IMR-90 (cell line): ENCODE measurements at regions not wholly inside any gene's neighbourhood (a gene's known extent, or its start where the extent isn't known, plus 50 kb on each side); places are given as distances from the start of the nearest gene placed in this dataset.

Source experiments
- ATAC-seq: fragments of 200-7000 bp; cut with Tn5 transposase; 2 replicates; pipeline ENCODE4 v1.9.1; 2020; ENCODE audit warnings: low read depth, mild to moderate bottlenecking, moderate library complexity
- BruUV-seq: library from RNA; stranded (reverse); fragments of 400-500 nt; replicated peaks from 2 replicates; lab custom pipeline; 2021; lab: Mats Ljungman, UMichigan
- CTCF ChIA-PET: fragments of 300-600 bp; formaldehyde crosslinking; extraction: SDS; loops from one replicate; lab custom pipeline; 2021; ENCODE audit warnings: antibody characterized with exemption; lab: Yijun Ruan, JAX
- POLR2A ChIA-PET: fragments of 300-600 bp; sonication (Branson Sonifier 250); formaldehyde crosslinking; loops from one replicate; lab custom pipeline; 2022; ENCODE audit warnings: antibody characterized with exemption; ENCODE audit not compliant: unreplicated experiment; lab: Charles Lee
- DNase-seq: peaks from one replicate; pipeline ENCODE4 v3.0.0; 2013
- H2AFZ ChIP-seq: replicated peaks from 2 replicates; pipeline ENCODE3; 2013; ENCODE audit warnings: low read length, mild to moderate bottlenecking; ENCODE audit not compliant: poor library complexity
- H2AK5ac ChIP-seq: 2 replicates; pipeline ENCODE4 v1.6.1; 2013; ENCODE audit warnings: low read depth, low read length, inconsistent platforms
- H2AK9ac ChIP-seq: replicated peaks from 2 replicates; pipeline ENCODE3; 2013; ENCODE audit warnings: mild to moderate bottlenecking, low read depth, low read length, moderate library complexity; ENCODE audit not compliant: poor library complexity
- H2BK120ac ChIP-seq: 2 replicates; pipeline ENCODE4 v1.6.1; 2013; ENCODE audit warnings: low read depth, low read length, inconsistent platforms
- H2BK15ac ChIP-seq: 3 replicates; pipeline ENCODE4 v1.6.1; 2013; ENCODE audit warnings: low read depth, low read length, inconsistent platforms
- H2BK20ac ChIP-seq: 2 replicates; pipeline ENCODE4 v1.6.1; 2013; ENCODE audit warnings: low read depth, mild to moderate bottlenecking, inconsistent platforms, low read length, moderate library complexity
- H2BK5ac ChIP-seq: 2 replicates; pipeline ENCODE4 v1.6.1; 2013; ENCODE audit warnings: mild to moderate bottlenecking, low read depth, low read length, inconsistent platforms; ENCODE audit not compliant: poor library complexity, severe bottlenecking
- H3K14ac ChIP-seq: replicated peaks from 2 replicates; pipeline ENCODE4 v1.6.1; 2013; ENCODE audit warnings: low read depth, low read length, inconsistent platforms
- H3K18ac ChIP-seq: 2 replicates; pipeline ENCODE4 v1.6.1; 2013; ENCODE audit warnings: low read depth, low read length, control low read depth
- H3K23ac ChIP-seq: 2 replicates; pipeline ENCODE4 v1.6.1; 2013; ENCODE audit warnings: low read depth, low read length, inconsistent platforms
- H3K27ac ChIP-seq: 2 replicates; pipeline ENCODE4 v1.5.1; 2013; ENCODE audit warnings: mild to moderate bottlenecking, control low read depth, low read length; ENCODE audit not compliant: insufficient read depth
- H3K27me3 ChIP-seq: 2 replicates; pipeline ENCODE4 v1.6.1; 2013; ENCODE audit warnings: low read length; ENCODE audit not compliant: control insufficient read depth, insufficient read depth
- H3K36me3 ChIP-seq: 2 replicates; pipeline ENCODE4 v1.6.1; 2013; ENCODE audit warnings: low read length, mixed read lengths; ENCODE audit not compliant: control insufficient read depth, insufficient read depth
- H3K4ac ChIP-seq: 2 replicates; pipeline ENCODE4 v1.6.1; 2013; ENCODE audit warnings: low read depth, low read length, inconsistent platforms
- H3K4me1 ChIP-seq: 2 replicates; pipeline ENCODE4 v1.6.1; 2013; ENCODE audit warnings: low read length, mixed read lengths; ENCODE audit not compliant: control insufficient read depth, insufficient read depth
- H3K4me2 ChIP-seq: 2 replicates; pipeline ENCODE4 v1.6.1; 2013; ENCODE audit warnings: low read depth, mild to moderate bottlenecking, control low read depth, low read length, moderate library complexity
- H3K4me3 ChIP-seq: 2 replicates; pipeline ENCODE4 v1.5.1; 2013; ENCODE audit warnings: low read depth, mild to moderate bottlenecking, control low read depth, low read length, moderate library complexity; ENCODE audit not compliant: insufficient read depth
- H3K56ac ChIP-seq: 2 replicates; pipeline ENCODE4 v1.6.1; 2013; ENCODE audit warnings: low read length, inconsistent platforms; ENCODE audit not compliant: insufficient read depth; ENCODE audit errors: extremely low read depth
- H3K79me1 ChIP-seq, 2 experiments: 2 replicates each; pipeline ENCODE4 v1.6.1; 2013; ENCODE audit warnings: low read length in 2 of 2, inconsistent platforms in 1 of 2, low read depth in 1 of 2
- H3K9ac ChIP-seq: 2 replicates; pipeline ENCODE4 v1.6.1; 2013; ENCODE audit warnings: low read depth, low read length, control low read depth
- H3K9me1 ChIP-seq: 2 replicates; pipeline ENCODE4 v1.6.1; 2013; ENCODE audit warnings: low read length, inconsistent platforms; ENCODE audit not compliant: insufficient read depth
- H3K9me3 ChIP-seq: 2 replicates; pipeline ENCODE4 v1.6.1; 2013; ENCODE audit warnings: low read length; ENCODE audit not compliant: control insufficient read depth, insufficient read depth
- H4K20me1 ChIP-seq: 2 replicates; pipeline ENCODE4 v1.6.1; 2013; ENCODE audit warnings: low read length, inconsistent platforms; ENCODE audit not compliant: insufficient read depth
- H4K5ac ChIP-seq: 2 replicates; pipeline ENCODE4 v1.6.1; 2013; ENCODE audit warnings: mild to moderate bottlenecking, low read depth, low read length, control low read depth
- H4K8ac ChIP-seq, 2 experiments: 2 replicates each; pipeline ENCODE4 v1.6.1; 2013; ENCODE audit warnings: low read depth in 2 of 2, low read length in 2 of 2, control low read depth in 1 of 2, inconsistent platforms in 1 of 2
- H4K91ac ChIP-seq: 2 replicates; pipeline ENCODE4 v1.6.1; 2013; ENCODE audit warnings: low read depth, low read length, inconsistent platforms; ENCODE audit not compliant: insufficient read depth
- BHLHE40 ChIP-seq: fragments of 150-350 bp; IDR thresholded peaks from 2 replicates; pipeline ENCODE4 v1.6.1; 2016; ENCODE audit warnings: mild to moderate bottlenecking, low read depth, low read length
- CEBPB ChIP-seq: IDR thresholded peaks from 2 replicates; pipeline ENCODE4 v1.6.1; 2012; ENCODE audit warnings: low read depth, low read length, improper control_type of control experiment
- CTCF ChIP-seq: conservative IDR thresholded peaks from 2 replicates; pipeline ENCODE4 v1.5.1; 2012; ENCODE audit warnings: mild to moderate bottlenecking, low read depth, low read length, improper control_type of control experiment
- ELK1 ChIP-seq: fragments of 150-350 bp; IDR thresholded peaks from 2 replicates; pipeline ENCODE4 v1.6.1; 2016; ENCODE audit warnings: low read depth, mild to moderate bottlenecking, low read length, moderate library complexity, borderline replicate concordance
- MAFK ChIP-seq: IDR thresholded peaks from 2 replicates; pipeline ENCODE4 v1.6.1; 2012; ENCODE audit warnings: low read depth, low read length, improper control_type of control experiment
- MAZ ChIP-seq: IDR thresholded peaks from 2 replicates; pipeline ENCODE4 v1.6.1; 2012; ENCODE audit warnings: low read depth, mild to moderate bottlenecking, low read length, improper control_type of control experiment, moderate library complexity, borderline replicate concordance
- NFE2L2 ChIP-seq: fragments of 150-350 bp; IDR thresholded peaks from 2 replicates; pipeline ENCODE4 v1.6.1; 2016; ENCODE audit warnings: low read depth, mild to moderate bottlenecking, low read length
- POLR2A ChIP-seq: IDR thresholded peaks from 2 replicates; pipeline ENCODE4 v1.6.1; 2012; ENCODE audit warnings: mild to moderate bottlenecking, low read depth, low read length
- RAD21 ChIP-seq: IDR thresholded peaks from 2 replicates; pipeline ENCODE4 v1.6.1; 2012; ENCODE audit warnings: low read length, improper control_type of control experiment
- RCOR1 ChIP-seq: IDR thresholded peaks from 2 replicates; pipeline ENCODE4 v1.6.1; 2012; ENCODE audit warnings: mild to moderate bottlenecking, low read length, improper control_type of control experiment; ENCODE audit not compliant: insufficient replicate concordance
- RFX5 ChIP-seq: IDR thresholded peaks from 2 replicates; pipeline ENCODE4 v1.8.0; 2012; ENCODE audit warnings: low read depth, mild to moderate bottlenecking, low read length, moderate library complexity
- SMC3 ChIP-seq: fragments of 150-350 bp; IDR thresholded peaks from 2 replicates; pipeline ENCODE4 v1.6.1; 2016; ENCODE audit warnings: low read depth, mild to moderate bottlenecking, antibody characterized with exemption, low read length, moderate library complexity
- WGBS, 2 experiments: methylation state at CpG; one replicate each; pipeline versions ENCODE4 v1.1.5 to v1.1.7; 2013; ENCODE audit warnings: missing lambda C conversion rate in 2 of 2; ENCODE audit not compliant: insufficient read length in 1 of 2; ENCODE audit errors: extremely low coverage in 2 of 2; 5-methylcytosine and 5-hydroxymethylcytosine counted together
- dilution Hi-C: fragments of 300-500 bp; cut with HindIII; formaldehyde crosslinking; loops from one replicate; pipeline ENCODE4 v1.14.3; 2018; ENCODE audit warnings: low sequenced_read_pairs; ENCODE audit not compliant: unreplicated experiment
- in situ Hi-C: fragments of 300-500 bp; cut with MboI; formaldehyde crosslinking; loops from 3 replicates; pipeline ENCODE4 v1.14.3; 2019; ENCODE audit warnings: low sequenced_read_pairs, inconsistent platforms, mixed read lengths
- intact Hi-C: fragments of 100-400 bp; cut with micrococcal nuclease; formaldehyde crosslinking; loops from 2 replicates; pipeline ENCODE4 v1.10.0; 2022

GRCh38 chr18:78734614-78734945, 245.0 kb upstream of the SALL3 start:
- H3K27me3 ChIP-seq, result no peaks in the 10 kb centered on the region
- no CpG with 5 or more reads among the region's 9 CpGs for WGBS, 2 experiments
- no peaks in the 10 kb centered on the region for H3K79me1 ChIP-seq
- H3K27ac ChIP-seq, result no peak overlapping the region
- no peak overlapping the region for H3K9ac ChIP-seq
- in situ Hi-C loops (no loop called here), dilution Hi-C loops (no loop called here), intact Hi-C loops (no loop called here)
- no peak for TF ChIP-seq ELK1
- no peak for TF ChIP-seq MAZ
- TF ChIP-seq CTCF, result no peak
- no peak for TF ChIP-seq CEBPB
- TF ChIP-seq RAD21, result no peak
- TF ChIP-seq BHLHE40, result no peak
- TF ChIP-seq SMC3, result no peak
- no peak for TF ChIP-seq RFX5
- TF ChIP-seq NFE2L2, result no peak
- no peak for TF ChIP-seq MAFK
- TF ChIP-seq POLR2A, result no peak
- no peak for TF ChIP-seq RCOR1
- H2AK9ac ChIP-seq, result no peak overlapping the region
- no peak overlapping the region for H3K18ac ChIP-seq
- no peaks in the 10 kb centered on the region for H3K4me1 ChIP-seq
- no peaks in the 10 kb centered on the region for H3K36me3 ChIP-seq
- no peak overlapping the region for H2AK5ac ChIP-seq
- ChIA-PET CTCF (no interaction called here), POLR2A (no interaction called here)
- no peak overlapping the region for H2BK120ac ChIP-seq
- H4K8ac ChIP-seq, result no peak overlapping the region
- H3K9me3 ChIP-seq, result peaks cover 69% of the 10 kb centered on the region
- no peak overlapping the region for H2BK15ac ChIP-seq
- no peaks in the 10 kb centered on the region for H3K9me1 ChIP-seq
- H3K4ac ChIP-seq, result no peak overlapping the region
- no peak overlapping the region for H4K91ac ChIP-seq
- H2AFZ ChIP-seq, result no peak overlapping the region
- H3K4me3 ChIP-seq, result no peak overlapping the region
- ATAC-seq, result no peak
- no peak overlapping the region for H4K5ac ChIP-seq
- H2BK5ac ChIP-seq, result no peak overlapping the region
- H4K20me1 ChIP-seq, result no peaks in the 10 kb centered on the region
- no peak overlapping the region for H3K23ac ChIP-seq
- DNase-seq, result no peak
- no peak overlapping the region for H3K4me2 ChIP-seq
- no peak overlapping the region for H3K14ac ChIP-seq
- H3K56ac ChIP-seq, result no peak overlapping the region
- no TSS peak for BruUV-seq
- no peak overlapping the region for H2BK20ac ChIP-seq
